Gastroesophageal sphincter (tissue), 3 donors: ENCODE measurements at regions not wholly inside any gene's neighbourhood (a gene's known extent, or its start where the extent isn't known, plus 50 kb on each side); places are given as distances from the start of the nearest gene placed in this dataset.
A peak's percentile ranks its signal among the peaks of the same experiment; 100 is the strongest.

ENCODE experiments used
- POLR2AphosphoS5 ChIP-seq: sonication (generic); formaldehyde crosslinking; IDR thresholded peaks from one replicate; pipeline ENCODE4 v1.6.1; 2017; ENCODE audit warnings: antibody characterized with exemption
- TF ChIP-seq, protein P1 (sequence below), 4 experiments: fragments of 200-600 bp in 2 of 4; fragments of 450-650 bp in 2 of 4; sonication (generic) in 1 of 4; IDR thresholded peaks; one replicate each; pipeline ENCODE4 v1.5.1; 2017 to 2019; ENCODE audit warnings: antibody characterized with exemption in 4 of 4, mild to moderate bottlenecking in 2 of 4, moderate library complexity in 2 of 4

DNA sequence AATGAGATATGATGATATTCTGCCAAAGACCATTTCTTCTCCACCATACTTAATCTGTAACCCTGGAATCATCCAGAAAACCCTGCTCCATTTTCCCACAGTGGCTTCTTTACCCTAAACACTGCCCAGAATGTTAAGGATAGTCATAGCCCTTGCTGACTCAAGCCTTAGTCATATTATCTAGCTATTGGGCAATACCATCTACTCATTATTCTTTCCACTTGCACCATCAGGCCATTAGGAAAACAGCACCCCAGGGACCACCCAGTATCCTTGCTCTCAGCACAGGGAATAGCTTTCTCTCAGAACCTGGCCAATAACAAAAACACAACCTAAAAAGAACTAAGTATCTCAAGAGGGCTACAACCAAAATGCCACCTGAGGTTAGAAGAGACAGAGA is 445.7 kb upstream of the SLC14A2 start:
- TF ChIP-seq, protein P1, sequence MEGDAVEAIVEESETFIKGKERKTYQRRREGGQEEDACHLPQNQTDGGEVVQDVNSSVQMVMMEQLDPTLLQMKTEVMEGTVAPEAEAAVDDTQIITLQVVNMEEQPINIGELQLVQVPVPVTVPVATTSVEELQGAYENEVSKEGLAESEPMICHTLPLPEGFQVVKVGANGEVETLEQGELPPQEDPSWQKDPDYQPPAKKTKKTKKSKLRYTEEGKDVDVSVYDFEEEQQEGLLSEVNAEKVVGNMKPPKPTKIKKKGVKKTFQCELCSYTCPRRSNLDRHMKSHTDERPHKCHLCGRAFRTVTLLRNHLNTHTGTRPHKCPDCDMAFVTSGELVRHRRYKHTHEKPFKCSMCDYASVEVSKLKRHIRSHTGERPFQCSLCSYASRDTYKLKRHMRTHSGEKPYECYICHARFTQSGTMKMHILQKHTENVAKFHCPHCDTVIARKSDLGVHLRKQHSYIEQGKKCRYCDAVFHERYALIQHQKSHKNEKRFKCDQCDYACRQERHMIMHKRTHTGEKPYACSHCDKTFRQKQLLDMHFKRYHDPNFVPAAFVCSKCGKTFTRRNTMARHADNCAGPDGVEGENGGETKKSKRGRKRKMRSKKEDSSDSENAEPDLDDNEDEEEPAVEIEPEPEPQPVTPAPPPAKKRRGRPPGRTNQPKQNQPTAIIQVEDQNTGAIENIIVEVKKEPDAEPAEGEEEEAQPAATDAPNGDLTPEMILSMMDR (IDR thresholded peaks at IDR 0.05), result peak in 1 of 4 experiments; percentile 16
- TF ChIP-seq POLR2AphosphoS5, result peak; percentile 76
